H1 (cell line): ENCODE measurements at regions not wholly inside any gene's neighbourhood (a gene's known extent, or its start where the extent isn't known, plus 50 kb on each side); places are given as distances from the start of the nearest gene placed in this dataset.

Source experiments
- CTCF ChIA-PET: fragments of 300-600 bp; sonication (Branson Sonifier 250); formaldehyde crosslinking; loops from one replicate; lab custom pipeline; 2021; ENCODE audit not compliant: partially characterized antibody; lab: Charles Lee
- POLR2A ChIA-PET: fragments of 300-600 bp; sonication (Branson Sonifier 250); formaldehyde crosslinking; loops from one replicate; lab custom pipeline; 2021; ENCODE audit warnings: inconsistent platforms; ENCODE audit not compliant: partially characterized antibody; lab: Charles Lee
- DNase-seq, 2 experiments: peaks; one replicate each; pipeline versions ENCODE4 v3.0.0 to v3.0.0-alpha.2; 2010 to 2022; ENCODE audit warnings: low spot score in 2 of 2, low read depth in 1 of 2, mixed read lengths in 1 of 2
- FAIRE-seq: peaks from 2 replicates; lab custom pipeline; 2011; peaks lifted over from hg19 to GRCh38; lab: Jason Lieb, UNC
- H2AFZ ChIP-seq: 2 replicates; pipeline ENCODE4 v1.8.1; 2012; ENCODE audit warnings: low read length, inconsistent platforms
- H2AK5ac ChIP-seq: 2 replicates; pipeline ENCODE4 v1.6.1; 2013; ENCODE audit warnings: low read depth, low read length
- H2BK120ac ChIP-seq: replicated peaks from 2 replicates; pipeline ENCODE3; 2013; ENCODE audit warnings: low read depth, low read length, inconsistent platforms
- H2BK12ac ChIP-seq: 2 replicates; pipeline ENCODE4 v1.6.1; 2013; ENCODE audit warnings: low read depth, low read length
- H2BK15ac ChIP-seq: 2 replicates; pipeline ENCODE4 v1.6.1; 2013; ENCODE audit warnings: low read length
- H2BK20ac ChIP-seq: 2 replicates; pipeline ENCODE4 v1.6.1; 2013; ENCODE audit warnings: low read length
- H2BK5ac ChIP-seq: 2 replicates; pipeline ENCODE4 v1.6.1; 2013; ENCODE audit warnings: low read depth, low read length
- H3K14ac ChIP-seq: 2 replicates; pipeline ENCODE4 v1.6.1; 2013; ENCODE audit warnings: inconsistent platforms; ENCODE audit not compliant: insufficient read length
- H3K18ac ChIP-seq: 2 replicates; pipeline ENCODE4 v1.6.1; 2013; ENCODE audit warnings: low read length; ENCODE audit errors: extremely low read depth
- H3K23ac ChIP-seq: 2 replicates; pipeline ENCODE4 v1.6.1; 2013; ENCODE audit warnings: inconsistent platforms; ENCODE audit not compliant: insufficient read length
- H3K23me2 ChIP-seq: 2 replicates; pipeline ENCODE4 v1.6.1; 2013; ENCODE audit warnings: low read depth, low read length
- H3K27ac ChIP-seq: 2 replicates; pipeline ENCODE4 v1.6.1; 2011; ENCODE audit warnings: low read depth, low read length, inconsistent platforms
- H3K27me3 ChIP-seq, 4 experiments: replicated peaks in 1 of 4; 1 replicate in 1 of 4; 2 replicates in 3 of 4; pipeline versions ENCODE4 v1.6.1 to v1.8.1; 2011 to 2013; ENCODE audit warnings: low read length in 3 of 4, mild to moderate bottlenecking in 3 of 4, inconsistent platforms in 2 of 4, mixed read lengths in 2 of 4, moderate library complexity in 1 of 4; ENCODE audit not compliant: control insufficient read depth in 3 of 4, insufficient read depth in 3 of 4; ENCODE audit errors: extremely low read depth in 1 of 4
- H3K36me3 ChIP-seq, 4 experiments: 2 replicates each; pipeline versions ENCODE4 v1.6.1 to v1.8.1; 2011 to 2013; ENCODE audit warnings: mild to moderate bottlenecking in 4 of 4, low read length in 3 of 4, moderate library complexity in 2 of 4, control low read depth in 1 of 4, inconsistent platforms in 1 of 4; ENCODE audit not compliant: insufficient read depth in 4 of 4, control insufficient read depth in 2 of 4
- H3K4ac ChIP-seq: replicated peaks from 2 replicates; pipeline ENCODE3; 2013; ENCODE audit warnings: low read length, low read depth, mixed read lengths, inconsistent platforms; ENCODE audit not compliant: insufficient read length
- H3K4me1 ChIP-seq, 4 experiments: replicated peaks in 1 of 4; 1 replicate in 1 of 4; 2 replicates in 3 of 4; pipeline versions ENCODE4 v1.6.1 to v1.8.1; 2011 to 2013; ENCODE audit warnings: low read length in 3 of 4, inconsistent platforms in 2 of 4, mixed read lengths in 1 of 4; ENCODE audit not compliant: insufficient read depth in 4 of 4, control insufficient read depth in 3 of 4
- H3K4me2 ChIP-seq, 2 experiments: 2 replicates each; pipeline versions ENCODE4 v1.6.1 to v1.8.1; 2011 to 2013; ENCODE audit warnings: low read depth in 2 of 2, low read length in 2 of 2, control low read depth in 1 of 2, inconsistent platforms in 1 of 2, mild to moderate bottlenecking in 1 of 2; ENCODE audit not compliant: insufficient read depth in 1 of 2
- H3K4me3 ChIP-seq, 4 experiments: fragments of 200-600, 300-600 bp in 1 of 4; sonication (generic), shearing (Covaris generic), sonication (Bioruptor Twin) in 1 of 4; 2 replicates each; pipeline versions ENCODE4 v1.5.1 to v1.8.1; 2011 to 2016; ENCODE audit warnings: low read length in 4 of 4, low read depth in 3 of 4, control low read depth in 2 of 4, inconsistent platforms in 2 of 4, mild to moderate bottlenecking in 2 of 4, mixed read lengths in 1 of 4, moderate library complexity in 1 of 4; ENCODE audit not compliant: insufficient read depth in 2 of 4; ENCODE audit errors: extremely low read depth in 1 of 4
- H3K56ac ChIP-seq: replicated peaks from 2 replicates; pipeline ENCODE3; 2013; ENCODE audit warnings: low read depth, mild to moderate bottlenecking, mixed read lengths, low read length, inconsistent platforms; ENCODE audit not compliant: insufficient read length
- H3K79me1 ChIP-seq: 2 replicates; pipeline ENCODE4 v1.6.1; 2013; ENCODE audit warnings: low read depth, low read length, control low read depth
- H3K79me2 ChIP-seq, 2 experiments: 2 replicates each; pipeline versions ENCODE4 v1.6.1 to v1.8.1; 2012 to 2013; ENCODE audit warnings: low read length in 2 of 2, mild to moderate bottlenecking in 2 of 2, inconsistent platforms in 1 of 2; ENCODE audit not compliant: insufficient read depth in 2 of 2, control insufficient read depth in 1 of 2
- H3K9ac ChIP-seq, 4 experiments: replicated peaks in 1 of 4; 1 replicate in 1 of 4; 2 replicates in 3 of 4; pipeline versions ENCODE4 v1.6.1 to v1.8.1; 2011 to 2013; ENCODE audit warnings: low read depth in 3 of 4, low read length in 3 of 4, control low read depth in 2 of 4, mild to moderate bottlenecking in 2 of 4, moderate library complexity in 2 of 4, inconsistent platforms in 1 of 4; ENCODE audit errors: extremely low read depth in 1 of 4
- H3K9me3 ChIP-seq, 2 experiments: 2 replicates each; pipeline versions ENCODE4 v1.6.1 to v1.8.1; 2012 to 2013; ENCODE audit warnings: mild to moderate bottlenecking in 2 of 2, moderate library complexity in 2 of 2, control low read depth in 1 of 2, inconsistent platforms in 1 of 2, low read depth in 1 of 2, low read length in 1 of 2, mixed read lengths in 1 of 2; ENCODE audit not compliant: insufficient read depth in 2 of 2
- H4K20me1 ChIP-seq, 2 experiments: replicated peaks in 1 of 2; 2 replicates each; pipeline versions ENCODE3 to v1.8.1; 2011 to 2013; ENCODE audit warnings: inconsistent platforms in 2 of 2, low read length in 2 of 2, mild to moderate bottlenecking in 1 of 2; ENCODE audit not compliant: insufficient read depth in 2 of 2, control insufficient read depth in 1 of 2
- H4K5ac ChIP-seq: 2 replicates; pipeline ENCODE4 v1.6.1; 2013; ENCODE audit warnings: low read length, low read depth, mixed read lengths, inconsistent platforms; ENCODE audit not compliant: insufficient read length
- H4K8ac ChIP-seq: 2 replicates; pipeline ENCODE4 v1.8.0; 2013; ENCODE audit warnings: mild to moderate bottlenecking, moderate library complexity, low read length, inconsistent platforms; ENCODE audit not compliant: insufficient read depth; ENCODE audit errors: extremely low read depth
- H4K91ac ChIP-seq: replicated peaks from 2 replicates; pipeline ENCODE3; 2013; ENCODE audit warnings: low read length, mixed read lengths, inconsistent platforms; ENCODE audit not compliant: insufficient read length
- CTBP2 ChIP-seq: IDR thresholded peaks from 2 replicates; pipeline ENCODE4 v1.7.0; 2011; ENCODE audit warnings: borderline replicate concordance, mild to moderate bottlenecking, moderate library complexity, mixed read lengths, low read length; ENCODE audit not compliant: insufficient read depth, insufficient read length
- EZH2 ChIP-seq: fragments of 200-600 bp; sonication (generic); IDR thresholded peaks from 2 replicates; pipeline ENCODE4 v1.7.1; 2012; ENCODE audit warnings: low read depth, mild to moderate bottlenecking, moderate library complexity, low read length, inconsistent platforms; ENCODE audit not compliant: severe bottlenecking
- GABPA ChIP-seq: IDR thresholded peaks from 2 replicates; pipeline ENCODE4 v1.6.1; 2011; ENCODE audit warnings: mild to moderate bottlenecking, low read length, moderate library complexity, borderline replicate concordance; ENCODE audit not compliant: insufficient read depth
- GTF2F1 ChIP-seq: IDR thresholded peaks from 2 replicates; pipeline ENCODE4 v1.6.1; 2012; ENCODE audit warnings: low read depth, low read length, improper control_type of control experiment, borderline replicate concordance
- HDAC6 ChIP-seq: IDR thresholded peaks from one replicate; pipeline ENCODE4 v1.7.1; 2012; ENCODE audit warnings: low read depth, mild to moderate bottlenecking, inconsistent platforms, low read length, moderate library complexity
- JUN ChIP-seq: IDR thresholded peaks from 2 replicates; pipeline ENCODE4 v1.6.1; 2011; ENCODE audit warnings: low read depth, mild to moderate bottlenecking, improper control_type of control experiment, low read length
- POLR2AphosphoS5 ChIP-seq: IDR thresholded peaks from 2 replicates; pipeline ENCODE4 v1.6.1; 2011; ENCODE audit warnings: low read depth, low read length
- SP1 ChIP-seq: IDR thresholded peaks from 2 replicates; pipeline ENCODE4 v1.6.1; 2011; ENCODE audit warnings: low read depth, low read length
- SRF ChIP-seq: IDR thresholded peaks from 2 replicates; pipeline ENCODE4 v1.6.1; 2011; ENCODE audit warnings: mild to moderate bottlenecking, low read depth, low read length, moderate library complexity
- SUZ12 ChIP-seq: fragments of 200-600 bp; sonication (generic); IDR thresholded peaks from 2 replicates; pipeline ENCODE4 v1.6.1; 2012; ENCODE audit warnings: mild to moderate bottlenecking, inconsistent platforms, low read length, moderate library complexity, mixed read lengths
- TEAD4 ChIP-seq: IDR thresholded peaks from 2 replicates; pipeline ENCODE4 v1.6.1; 2012; ENCODE audit warnings: low read depth, low read length, inconsistent platforms, mixed read lengths
- ZNF274 ChIP-seq: IDR thresholded peaks from 2 replicates; pipeline ENCODE4 v1.7.0; 2012; ENCODE audit warnings: low read length, borderline replicate concordance; ENCODE audit errors: extremely low read depth
- WGBS, 2 experiments: shearing (Covaris generic) in 1 of 2; methylation state at CpG; one replicate each; pipeline versions ENCODE4 v1.1.6 to v1.1.7; 2013 to 2015; ENCODE audit warnings: low lambda C conversion rate in 2 of 2, mixed read lengths in 2 of 2, inconsistent platforms in 1 of 2, low coverage in 1 of 2, missing lambda C conversion rate in 1 of 2; ENCODE audit not compliant: insufficient replicate concordance in 2 of 2, insufficient coverage in 1 of 2, insufficient read length in 1 of 2; ENCODE audit errors: extremely low coverage in 1 of 2, missing lambda C conversion rate in 1 of 2; 5-methylcytosine and 5-hydroxymethylcytosine counted together
- TF ChIP-seq, protein P1 (sequence below): IDR thresholded peaks from 2 replicates; pipeline ENCODE4 v1.6.1; 2012; ENCODE audit warnings: low read length, inconsistent platforms

- no peak overlapping the region for H4K91ac ChIP-seq
- POLR2A ChIA-PET = no interaction called here
- no peak for TF ChIP-seq SUZ12
- no peak for TF ChIP-seq POLR2AphosphoS5
- TF ChIP-seq, protein P1, sequence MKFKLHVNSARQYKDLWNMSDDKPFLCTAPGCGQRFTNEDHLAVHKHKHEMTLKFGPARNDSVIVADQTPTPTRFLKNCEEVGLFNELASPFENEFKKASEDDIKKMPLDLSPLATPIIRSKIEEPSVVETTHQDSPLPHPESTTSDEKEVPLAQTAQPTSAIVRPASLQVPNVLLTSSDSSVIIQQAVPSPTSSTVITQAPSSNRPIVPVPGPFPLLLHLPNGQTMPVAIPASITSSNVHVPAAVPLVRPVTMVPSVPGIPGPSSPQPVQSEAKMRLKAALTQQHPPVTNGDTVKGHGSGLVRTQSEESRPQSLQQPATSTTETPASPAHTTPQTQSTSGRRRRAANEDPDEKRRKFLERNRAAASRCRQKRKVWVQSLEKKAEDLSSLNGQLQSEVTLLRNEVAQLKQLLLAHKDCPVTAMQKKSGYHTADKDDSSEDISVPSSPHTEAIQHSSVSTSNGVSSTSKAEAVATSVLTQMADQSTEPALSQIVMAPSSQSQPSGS = no peak
- TF ChIP-seq CTBP2 = no peak
- TF ChIP-seq EZH2 = no peak
- no peak for TF ChIP-seq TEAD4
- no peak for TF ChIP-seq GTF2F1
- no peak for TF ChIP-seq ZNF274
- no peak for TF ChIP-seq SRF
- no peak for TF ChIP-seq SP1
- no peak for TF ChIP-seq JUN
- TF ChIP-seq GABPA = no peak
- TF ChIP-seq HDAC6 = no peak
Observed at GRCh38 chr15:101565377-101565776, 75.9 kb upstream of the PCSK6 start.

More at GRCh38 chr15:101565377-101565776, 75.9 kb upstream of the PCSK6 start:
- Histone ChIP-seq H2BK15ac (no peak overlapping the region), H3K9ac (no peak overlapping the region), H2AFZ (no peak overlapping the region), H4K5ac (no peak overlapping the region), H3K27ac (no peak overlapping the region), H3K14ac (no peak overlapping the region), H3K23me2 (no peaks in the 10 kb centered on the region), H4K8ac (no peak overlapping the region; the same call in 1 of the 2 replicates), H4K20me1 (no peaks in the 10 kb centered on the region), H2BK5ac (no peak overlapping the region), H3K4me3 (no peak overlapping the region), H3K4me1 (no peaks in the 10 kb centered on the region), H3K27me3 (peaks cover 0 to 3% (median 0%) of the 10 kb centered on the region in 4 experiments; a peak in 1 of 7 replicates), H3K79me2 (no peaks in the 10 kb centered on the region), H2BK120ac (no peak overlapping the region), H3K36me3 (no peaks in the 10 kb centered on the region), H3K18ac (no peak overlapping the region), H2BK20ac (no peak overlapping the region), H2BK12ac (no peak overlapping the region), H3K79me1 (no peaks in the 10 kb centered on the region), H3K23ac (no peak overlapping the region), H3K4me2 (no peak overlapping the region), H3K56ac (no peak overlapping the region), H2AK5ac (no peak overlapping the region), H3K9me3 (no peaks in the 10 kb centered on the region), H3K4ac (no peak overlapping the region)
- CTCF ChIA-PET = interaction anchor here (1.5 kb wide), 1 partner anchor 32 kb away, joined by 3 read pairs; no protein-coding TSS in a partner anchor
- FAIRE-seq (no peak), DNase-seq (peak in 1 of 2 experiments; percentile 23)
- 92% methylated on average over 2 of the region's 3 CpGs; no CpG with 5 or more reads in 1 of the 2 experiments for WGBS, 2 experiments
